IMR-90 (cell line): ENCODE measurements at regions not wholly inside any gene's neighbourhood (a gene's known extent, or its start where the extent isn't known, plus 50 kb on each side); places are given as distances from the start of the nearest gene placed in this dataset.
A peak's percentile ranks its signal among the peaks of the same experiment; 100 is the strongest.

Source experiments
- ATAC-seq: fragments of 200-7000 bp; cut with Tn5 transposase; 2 replicates; pipeline ENCODE4 v1.9.1; 2020; ENCODE audit warnings: low read depth, mild to moderate bottlenecking, moderate library complexity
- BruUV-seq: library from RNA; stranded (reverse); fragments of 400-500 nt; replicated peaks from 2 replicates; lab custom pipeline; 2021; lab: Mats Ljungman, UMichigan
- CTCF ChIA-PET: fragments of 300-600 bp; formaldehyde crosslinking; extraction: SDS; loops from one replicate; lab custom pipeline; 2021; ENCODE audit warnings: antibody characterized with exemption; lab: Yijun Ruan, JAX
- POLR2A ChIA-PET: fragments of 300-600 bp; sonication (Branson Sonifier 250); formaldehyde crosslinking; loops from one replicate; lab custom pipeline; 2022; ENCODE audit warnings: antibody characterized with exemption; ENCODE audit not compliant: unreplicated experiment; lab: Charles Lee
- DNase-seq: peaks from one replicate; pipeline ENCODE4 v3.0.0; 2013
- H2AFZ ChIP-seq: replicated peaks from 2 replicates; pipeline ENCODE3; 2013; ENCODE audit warnings: low read length, mild to moderate bottlenecking; ENCODE audit not compliant: poor library complexity
- H2AK5ac ChIP-seq: 2 replicates; pipeline ENCODE4 v1.6.1; 2013; ENCODE audit warnings: low read depth, low read length, inconsistent platforms
- H2AK9ac ChIP-seq: replicated peaks from 2 replicates; pipeline ENCODE3; 2013; ENCODE audit warnings: mild to moderate bottlenecking, low read depth, low read length, moderate library complexity; ENCODE audit not compliant: poor library complexity
- H2BK120ac ChIP-seq: 2 replicates; pipeline ENCODE4 v1.6.1; 2013; ENCODE audit warnings: low read depth, low read length, inconsistent platforms
- H2BK15ac ChIP-seq: 3 replicates; pipeline ENCODE4 v1.6.1; 2013; ENCODE audit warnings: low read depth, low read length, inconsistent platforms
- H2BK20ac ChIP-seq: 2 replicates; pipeline ENCODE4 v1.6.1; 2013; ENCODE audit warnings: low read depth, mild to moderate bottlenecking, inconsistent platforms, low read length, moderate library complexity
- H2BK5ac ChIP-seq: 2 replicates; pipeline ENCODE4 v1.6.1; 2013; ENCODE audit warnings: mild to moderate bottlenecking, low read depth, low read length, inconsistent platforms; ENCODE audit not compliant: poor library complexity, severe bottlenecking
- H3K14ac ChIP-seq: replicated peaks from 2 replicates; pipeline ENCODE4 v1.6.1; 2013; ENCODE audit warnings: low read depth, low read length, inconsistent platforms
- H3K18ac ChIP-seq: 2 replicates; pipeline ENCODE4 v1.6.1; 2013; ENCODE audit warnings: low read depth, low read length, control low read depth
- H3K23ac ChIP-seq: 2 replicates; pipeline ENCODE4 v1.6.1; 2013; ENCODE audit warnings: low read depth, low read length, inconsistent platforms
- H3K27ac ChIP-seq: 2 replicates; pipeline ENCODE4 v1.5.1; 2013; ENCODE audit warnings: mild to moderate bottlenecking, control low read depth, low read length; ENCODE audit not compliant: insufficient read depth
- H3K27me3 ChIP-seq: 2 replicates; pipeline ENCODE4 v1.6.1; 2013; ENCODE audit warnings: low read length; ENCODE audit not compliant: control insufficient read depth, insufficient read depth
- H3K36me3 ChIP-seq: 2 replicates; pipeline ENCODE4 v1.6.1; 2013; ENCODE audit warnings: low read length, mixed read lengths; ENCODE audit not compliant: control insufficient read depth, insufficient read depth
- H3K4ac ChIP-seq: 2 replicates; pipeline ENCODE4 v1.6.1; 2013; ENCODE audit warnings: low read depth, low read length, inconsistent platforms
- H3K4me1 ChIP-seq: 2 replicates; pipeline ENCODE4 v1.6.1; 2013; ENCODE audit warnings: low read length, mixed read lengths; ENCODE audit not compliant: control insufficient read depth, insufficient read depth
- H3K4me2 ChIP-seq: 2 replicates; pipeline ENCODE4 v1.6.1; 2013; ENCODE audit warnings: low read depth, mild to moderate bottlenecking, control low read depth, low read length, moderate library complexity
- H3K4me3 ChIP-seq: 2 replicates; pipeline ENCODE4 v1.5.1; 2013; ENCODE audit warnings: low read depth, mild to moderate bottlenecking, control low read depth, low read length, moderate library complexity; ENCODE audit not compliant: insufficient read depth
- H3K56ac ChIP-seq: 2 replicates; pipeline ENCODE4 v1.6.1; 2013; ENCODE audit warnings: low read length, inconsistent platforms; ENCODE audit not compliant: insufficient read depth; ENCODE audit errors: extremely low read depth
- H3K79me1 ChIP-seq, 2 experiments: 2 replicates each; pipeline ENCODE4 v1.6.1; 2013; ENCODE audit warnings: low read length in 2 of 2, inconsistent platforms in 1 of 2, low read depth in 1 of 2
- H3K9ac ChIP-seq: 2 replicates; pipeline ENCODE4 v1.6.1; 2013; ENCODE audit warnings: low read depth, low read length, control low read depth
- H3K9me1 ChIP-seq: 2 replicates; pipeline ENCODE4 v1.6.1; 2013; ENCODE audit warnings: low read length, inconsistent platforms; ENCODE audit not compliant: insufficient read depth
- H3K9me3 ChIP-seq: 2 replicates; pipeline ENCODE4 v1.6.1; 2013; ENCODE audit warnings: low read length; ENCODE audit not compliant: control insufficient read depth, insufficient read depth
- H4K20me1 ChIP-seq: 2 replicates; pipeline ENCODE4 v1.6.1; 2013; ENCODE audit warnings: low read length, inconsistent platforms; ENCODE audit not compliant: insufficient read depth
- H4K5ac ChIP-seq: 2 replicates; pipeline ENCODE4 v1.6.1; 2013; ENCODE audit warnings: mild to moderate bottlenecking, low read depth, low read length, control low read depth
- H4K8ac ChIP-seq, 2 experiments: 2 replicates each; pipeline ENCODE4 v1.6.1; 2013; ENCODE audit warnings: low read depth in 2 of 2, low read length in 2 of 2, control low read depth in 1 of 2, inconsistent platforms in 1 of 2
- H4K91ac ChIP-seq: 2 replicates; pipeline ENCODE4 v1.6.1; 2013; ENCODE audit warnings: low read depth, low read length, inconsistent platforms; ENCODE audit not compliant: insufficient read depth
- CEBPB ChIP-seq: IDR thresholded peaks from 2 replicates; pipeline ENCODE4 v1.6.1; 2012; ENCODE audit warnings: low read depth, low read length, improper control_type of control experiment
- RAD21 ChIP-seq: IDR thresholded peaks from 2 replicates; pipeline ENCODE4 v1.6.1; 2012; ENCODE audit warnings: low read length, improper control_type of control experiment
- SMC3 ChIP-seq: fragments of 150-350 bp; IDR thresholded peaks from 2 replicates; pipeline ENCODE4 v1.6.1; 2016; ENCODE audit warnings: low read depth, mild to moderate bottlenecking, antibody characterized with exemption, low read length, moderate library complexity
- WGBS, 2 experiments: methylation state at CpG; one replicate each; pipeline versions ENCODE4 v1.1.5 to v1.1.7; 2013; ENCODE audit warnings: missing lambda C conversion rate in 2 of 2; ENCODE audit not compliant: insufficient read length in 1 of 2; ENCODE audit errors: extremely low coverage in 2 of 2; 5-methylcytosine and 5-hydroxymethylcytosine counted together
- dilution Hi-C: fragments of 300-500 bp; cut with HindIII; formaldehyde crosslinking; loops from one replicate; pipeline ENCODE4 v1.14.3; 2018; ENCODE audit warnings: low sequenced_read_pairs; ENCODE audit not compliant: unreplicated experiment
- in situ Hi-C: fragments of 300-500 bp; cut with MboI; formaldehyde crosslinking; loops from 3 replicates; pipeline ENCODE4 v1.14.3; 2019; ENCODE audit warnings: low sequenced_read_pairs, inconsistent platforms, mixed read lengths
- intact Hi-C: fragments of 100-400 bp; cut with micrococcal nuclease; formaldehyde crosslinking; loops from 2 replicates; pipeline ENCODE4 v1.10.0; 2022
- TF ChIP-seq, protein P1 (sequence below): conservative IDR thresholded peaks from 2 replicates; pipeline ENCODE4 v1.5.1; 2012; ENCODE audit warnings: mild to moderate bottlenecking, low read depth, low read length, improper control_type of control experiment

DNA sequence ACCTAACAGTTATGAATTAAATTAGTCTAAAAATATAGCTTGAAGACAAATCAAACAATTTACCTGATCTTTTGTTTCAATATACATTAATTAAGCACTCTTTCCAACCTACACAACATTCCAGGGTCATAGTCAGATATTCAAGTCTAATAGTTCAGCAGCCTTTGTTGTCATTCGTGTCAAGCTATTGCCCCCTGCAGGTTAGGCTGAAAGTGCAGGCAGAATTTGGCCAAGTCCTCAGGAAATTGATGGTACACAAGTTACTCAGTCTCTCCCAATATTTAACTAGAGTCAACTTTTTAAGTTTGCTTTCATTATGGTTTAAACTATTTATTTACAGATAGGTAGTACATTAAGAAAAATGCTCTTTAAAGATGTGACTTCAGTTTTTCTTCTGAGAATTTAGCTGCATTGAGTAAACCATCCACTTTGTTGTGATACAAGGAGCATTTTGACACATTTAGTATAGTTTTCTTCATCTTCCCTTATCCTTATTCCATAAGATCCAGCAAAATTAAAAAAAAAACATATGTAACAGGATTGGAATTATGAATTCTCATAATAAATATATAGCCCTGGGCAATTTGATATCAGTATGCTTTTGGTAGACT, 130.3 kb upstream of the DPYD start:
- Histone ChIP-seq H3K4me2 (no peak overlapping the region), H2BK5ac (no peak overlapping the region), H4K20me1 (no peaks in the 10 kb centered on the region), H3K27ac (no peak overlapping the region), H4K5ac (no peak overlapping the region), H3K9me3 (no peaks in the 10 kb centered on the region), H3K23ac (no peak overlapping the region), H2AK9ac (no peak overlapping the region), H3K56ac (no peak overlapping the region), H2BK120ac (no peak overlapping the region), H4K8ac (no peak overlapping the region), H3K18ac (no peak overlapping the region), H2BK20ac (no peak overlapping the region), H3K9ac (no peak overlapping the region), H2AFZ (no peak overlapping the region), H3K9me1 (no peaks in the 10 kb centered on the region), H3K4ac (no peak overlapping the region), H3K4me1 (peaks cover 8% of the 10 kb centered on the region), H3K4me3 (no peak overlapping the region), H2AK5ac (no peak overlapping the region), H3K36me3 (no peaks in the 10 kb centered on the region), H3K27me3 (no peaks in the 10 kb centered on the region), H3K14ac (no peak overlapping the region), H3K79me1 (peaks cover 0 to 8% of the 10 kb centered on the region in 2 experiments; a peak in 2 of 4 replicates), H2BK15ac (no peak overlapping the region), H4K91ac (no peak overlapping the region)
- peak; percentile 92 for TF ChIP-seq RAD21
- TF ChIP-seq, protein P1, sequence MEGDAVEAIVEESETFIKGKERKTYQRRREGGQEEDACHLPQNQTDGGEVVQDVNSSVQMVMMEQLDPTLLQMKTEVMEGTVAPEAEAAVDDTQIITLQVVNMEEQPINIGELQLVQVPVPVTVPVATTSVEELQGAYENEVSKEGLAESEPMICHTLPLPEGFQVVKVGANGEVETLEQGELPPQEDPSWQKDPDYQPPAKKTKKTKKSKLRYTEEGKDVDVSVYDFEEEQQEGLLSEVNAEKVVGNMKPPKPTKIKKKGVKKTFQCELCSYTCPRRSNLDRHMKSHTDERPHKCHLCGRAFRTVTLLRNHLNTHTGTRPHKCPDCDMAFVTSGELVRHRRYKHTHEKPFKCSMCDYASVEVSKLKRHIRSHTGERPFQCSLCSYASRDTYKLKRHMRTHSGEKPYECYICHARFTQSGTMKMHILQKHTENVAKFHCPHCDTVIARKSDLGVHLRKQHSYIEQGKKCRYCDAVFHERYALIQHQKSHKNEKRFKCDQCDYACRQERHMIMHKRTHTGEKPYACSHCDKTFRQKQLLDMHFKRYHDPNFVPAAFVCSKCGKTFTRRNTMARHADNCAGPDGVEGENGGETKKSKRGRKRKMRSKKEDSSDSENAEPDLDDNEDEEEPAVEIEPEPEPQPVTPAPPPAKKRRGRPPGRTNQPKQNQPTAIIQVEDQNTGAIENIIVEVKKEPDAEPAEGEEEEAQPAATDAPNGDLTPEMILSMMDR: peak; percentile 95
- TF ChIP-seq SMC3: peak; percentile 86
- TF ChIP-seq CEBPB: no peak
- ChIA-PET CTCF (interaction anchor here (0.6 to 1.4 kb wide), 5 partner anchors 21 to 667 kb away, joined by 3 to 5 read pairs (median 3); no protein-coding TSS in a partner anchor), POLR2A (no interaction called here)
- WGBS, 2 experiments: no CpG with 5 or more reads among the region's 1 CpG
- BruUV-seq: no TSS peak
- ATAC-seq (no peak), DNase-seq (peak; percentile 83)
- dilution Hi-C loops (no loop called here), in situ Hi-C loops (loop anchor here (5.0 to 10.0 kb wide), 2 partner anchors 416 to 1086 kb away; no protein-coding TSS in a partner anchor), intact Hi-C loops (loop anchor here (1.0 to 5.0 kb wide), 9 partner anchors 51 to 1814 kb away; partner anchors contain the start of genes DPYD and PTBP2)
